GM12872 (cell line): ENCODE measurements at regions not wholly inside any gene's neighbourhood (a gene's known extent, or its start where the extent isn't known, plus 50 kb on each side); places are given as distances from the start of the nearest gene placed in this dataset.

Source experiments
- TF ChIP-seq, protein P1 (sequence below): IDR thresholded peaks from 3 replicates; pipeline ENCODE4 v1.5.1; 2011; ENCODE audit warnings: low read depth, mild to moderate bottlenecking, low read length, moderate library complexity; ENCODE audit not compliant: insufficient read depth

GRCh38 chr6:28737750-28738395 lies 185.9 kb downstream of the TRIM27 start:
- TF ChIP-seq, protein P1, sequence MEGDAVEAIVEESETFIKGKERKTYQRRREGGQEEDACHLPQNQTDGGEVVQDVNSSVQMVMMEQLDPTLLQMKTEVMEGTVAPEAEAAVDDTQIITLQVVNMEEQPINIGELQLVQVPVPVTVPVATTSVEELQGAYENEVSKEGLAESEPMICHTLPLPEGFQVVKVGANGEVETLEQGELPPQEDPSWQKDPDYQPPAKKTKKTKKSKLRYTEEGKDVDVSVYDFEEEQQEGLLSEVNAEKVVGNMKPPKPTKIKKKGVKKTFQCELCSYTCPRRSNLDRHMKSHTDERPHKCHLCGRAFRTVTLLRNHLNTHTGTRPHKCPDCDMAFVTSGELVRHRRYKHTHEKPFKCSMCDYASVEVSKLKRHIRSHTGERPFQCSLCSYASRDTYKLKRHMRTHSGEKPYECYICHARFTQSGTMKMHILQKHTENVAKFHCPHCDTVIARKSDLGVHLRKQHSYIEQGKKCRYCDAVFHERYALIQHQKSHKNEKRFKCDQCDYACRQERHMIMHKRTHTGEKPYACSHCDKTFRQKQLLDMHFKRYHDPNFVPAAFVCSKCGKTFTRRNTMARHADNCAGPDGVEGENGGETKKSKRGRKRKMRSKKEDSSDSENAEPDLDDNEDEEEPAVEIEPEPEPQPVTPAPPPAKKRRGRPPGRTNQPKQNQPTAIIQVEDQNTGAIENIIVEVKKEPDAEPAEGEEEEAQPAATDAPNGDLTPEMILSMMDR, result no peak

DNA sequence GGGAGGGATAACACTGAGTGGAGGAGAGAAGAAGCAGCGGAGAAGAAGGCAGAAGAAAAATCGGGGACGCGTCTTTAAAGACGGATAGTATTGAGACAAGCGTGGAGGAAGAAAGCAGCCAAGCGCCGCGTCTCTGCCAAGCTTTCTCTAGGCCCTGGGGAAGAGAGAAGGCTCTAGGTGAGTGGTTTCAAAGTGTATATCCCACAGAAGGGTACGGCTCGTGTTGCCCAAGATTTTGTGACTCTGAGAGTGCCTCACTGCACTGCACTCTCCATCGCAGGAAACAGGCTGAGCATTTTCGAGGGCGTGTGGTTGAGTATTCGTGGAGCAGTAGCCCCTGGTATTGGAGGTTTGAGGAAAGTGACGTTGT lies 185.4 kb downstream of the TRIM27 start:
- TF ChIP-seq, protein P1, result no peak

- TF ChIP-seq, protein P1, result no peak
Measured at GRCh38 chr6:28741363-28741762, 182.4 kb downstream of the TRIM27 start.

- TF ChIP-seq, protein P1, result no peak
Measured at GRCh38 chr6:28742668-28743270, 181.0 kb downstream of the TRIM27 start.

- TF ChIP-seq, protein P1, result no peak
Measured at GRCh38 chr6:28743271-28743789, 180.5 kb downstream of the TRIM27 start.

DNA sequence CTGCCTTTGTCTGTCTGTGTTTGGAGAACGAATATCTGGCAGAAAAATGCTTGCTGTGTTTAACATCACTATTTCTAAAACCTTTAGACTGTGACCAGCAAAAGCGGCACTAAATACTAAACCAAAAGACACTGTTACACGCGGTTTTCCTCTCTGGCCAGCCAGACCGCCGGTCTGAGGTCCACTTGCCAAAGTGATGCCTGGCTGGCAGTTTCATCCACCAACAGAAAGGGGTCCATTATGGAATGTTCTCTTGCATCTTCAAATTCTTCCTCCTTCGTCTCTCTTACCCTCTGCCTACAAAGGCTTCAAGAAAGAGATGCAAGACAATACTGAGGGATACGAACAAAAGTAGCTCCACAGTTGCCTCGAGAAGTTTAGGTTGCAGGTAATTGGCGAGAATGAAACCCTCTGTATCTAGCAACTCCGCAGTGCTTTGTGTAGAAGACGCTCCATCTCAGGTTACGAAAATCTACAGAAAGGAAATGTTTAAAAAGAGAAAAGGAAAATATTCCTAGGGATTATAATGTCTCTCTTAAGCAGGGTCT lies 176.6 kb downstream of the TRIM27 start:
- TF ChIP-seq, protein P1, result no peak

- TF ChIP-seq, protein P1, result no peak
Measured at GRCh38 chr6:28747631-28748157, 176.1 kb downstream of the TRIM27 start.
